SU-DHL-6 (cell line): ENCODE measurements at regions not wholly inside any gene's neighbourhood (a gene's known extent, or its start where the extent isn't known, plus 50 kb on each side); places are given as distances from the start of the nearest gene placed in this dataset.

Source experiments
- H2AFZ ChIP-seq: fragments of 200-600 bp; sonication (generic); 2 replicates; pipeline ENCODE4 v1.6.1; 2014; ENCODE audit warnings: low read depth, mild to moderate bottlenecking, moderate library complexity, mixed read lengths, antibody characterized with exemption, low read length; ENCODE audit not compliant: severe bottlenecking
- H3F3A ChIP-seq: fragments of 200-600 bp; shearing (Covaris generic); 2 replicates; pipeline ENCODE4 v1.6.0; 2016; ENCODE audit warnings: antibody characterized with exemption, mild to moderate bottlenecking; ENCODE audit not compliant: insufficient read depth
- H3K27ac ChIP-seq: fragments of 200-600 bp; sonication (generic); 2 replicates; pipeline ENCODE4 v1.5.1; 2016; ENCODE audit warnings: low read depth, mild to moderate bottlenecking, low read length, moderate library complexity, mixed read lengths
- H3K27me3 ChIP-seq: fragments of 200-600 bp; sonication (generic), shearing (Covaris generic); 2 replicates; pipeline ENCODE4 v1.6.0; 2014; ENCODE audit warnings: mild to moderate bottlenecking, low read length
- H3K36me3 ChIP-seq: fragments of 200-600 bp; sonication (generic); 2 replicates; pipeline ENCODE4 v1.6.1; 2014; ENCODE audit warnings: mild to moderate bottlenecking, low read length, mixed read lengths
- H3K4me2 ChIP-seq: fragments of 300-600, 200-600 bp; shearing (Covaris generic), sonication (generic); 2 replicates; pipeline ENCODE4 v1.6.0; 2014; ENCODE audit warnings: low read length, low read depth, mild to moderate bottlenecking; ENCODE audit not compliant: poor library complexity, severe bottlenecking
- H3K4me3 ChIP-seq: fragments of 200-600 bp; sonication (generic); 2 replicates; pipeline ENCODE4 v1.5.1; 2014; ENCODE audit warnings: antibody characterized with exemption, low read length, mild to moderate bottlenecking, mixed read lengths; ENCODE audit not compliant: insufficient read depth, poor library complexity, severe bottlenecking
- H3K79me2 ChIP-seq: fragments of 200-600 bp; sonication (generic); 2 replicates; pipeline ENCODE4 v1.6.1; 2014; ENCODE audit warnings: mild to moderate bottlenecking, low read length, moderate library complexity; ENCODE audit not compliant: insufficient read depth
- H3K9ac ChIP-seq: fragments of 200-600 bp; sonication (generic); 2 replicates; pipeline ENCODE4 v1.7.0; 2014; ENCODE audit warnings: mild to moderate bottlenecking, low read length
- H3K9me2 ChIP-seq: fragments of 200-600 bp; sonication (generic); replicated peaks from 2 replicates; pipeline ENCODE4 v1.6.1; 2014; ENCODE audit warnings: low read length; ENCODE audit not compliant: insufficient read depth
- H3K9me3 ChIP-seq: fragments of 200-600 bp; sonication (generic); 2 replicates; pipeline ENCODE4 v1.6.1; 2014; ENCODE audit warnings: low read length, mixed read lengths; ENCODE audit not compliant: insufficient read depth
- H4K20me1 ChIP-seq: fragments of 200-600 bp; sonication (generic); 2 replicates; pipeline ENCODE4 v1.6.1; 2014; ENCODE audit warnings: low read depth, mild to moderate bottlenecking, antibody characterized with exemption, low read length, moderate library complexity, mixed read lengths
- CTCF ChIP-seq: fragments of 200-600 bp; sonication (generic); IDR thresholded peaks from one replicate; pipeline ENCODE4 v1.5.1; 2017; ENCODE audit warnings: antibody characterized with exemption, mild to moderate bottlenecking, low read length, moderate library complexity; ENCODE audit not compliant: insufficient read depth, poor library complexity, severe bottlenecking
- EZH2phosphoT487 ChIP-seq: fragments of 200-600 bp; sonication (generic), shearing (Covaris generic); conservative IDR thresholded peaks from 2 replicates; pipeline ENCODE4 v1.6.1; 2018; ENCODE audit warnings: mild to moderate bottlenecking, antibody characterized with exemption, low read length, moderate library complexity, mixed read lengths

GRCh38 chr12:114779186-114779585, 95.2 kb upstream of the TBX3 start:
- no peak overlapping the region for H2AFZ ChIP-seq
- H3K27ac ChIP-seq, result no peak overlapping the region
- no peaks in the 10 kb centered on the region for H3K9me2 ChIP-seq
- no peaks in the 10 kb centered on the region for H3F3A ChIP-seq
- no peaks in the 10 kb centered on the region for H4K20me1 ChIP-seq
- TF ChIP-seq CTCF (no peak), EZH2phosphoT487 (no peak)
- no peak overlapping the region for H3K9ac ChIP-seq
- H3K4me2 ChIP-seq, result no peak overlapping the region
- no peaks in the 10 kb centered on the region for H3K27me3 ChIP-seq
- H3K4me3 ChIP-seq, result no peak overlapping the region
- no peaks in the 10 kb centered on the region for H3K9me3 ChIP-seq
- no peaks in the 10 kb centered on the region for H3K79me2 ChIP-seq
- H3K36me3 ChIP-seq, result no peaks in the 10 kb centered on the region

- Histone ChIP-seq H3F3A (no peaks in the 10 kb centered on the region), H3K4me2 (no peak overlapping the region), H3K27me3 (no peaks in the 10 kb centered on the region), H3K9me3 (no peaks in the 10 kb centered on the region), H3K4me3 (no peak overlapping the region), H3K36me3 (no peaks in the 10 kb centered on the region), H3K9me2 (no peaks in the 10 kb centered on the region), H4K20me1 (no peaks in the 10 kb centered on the region), H3K79me2 (no peaks in the 10 kb centered on the region), H2AFZ (no peak overlapping the region), H3K9ac (no peak overlapping the region), H3K27ac (no peak overlapping the region)
- TF ChIP-seq EZH2phosphoT487 (no peak), CTCF (no peak)
Measured at GRCh38 chr12:114776731-114777442, 92.9 kb upstream of the TBX3 start.

- no peaks in the 10 kb centered on the region for H3F3A ChIP-seq
- H3K9ac ChIP-seq, result no peak overlapping the region
- H3K4me2 ChIP-seq, result no peak overlapping the region
- no peaks in the 10 kb centered on the region for H3K79me2 ChIP-seq
- H3K36me3 ChIP-seq, result no peaks in the 10 kb centered on the region
- TF ChIP-seq CTCF (no peak), EZH2phosphoT487 (no peak)
- no peaks in the 10 kb centered on the region for H4K20me1 ChIP-seq
- H3K9me2 ChIP-seq, result no peaks in the 10 kb centered on the region
- H3K9me3 ChIP-seq, result no peaks in the 10 kb centered on the region
- no peaks in the 10 kb centered on the region for H3K27me3 ChIP-seq
- no peak overlapping the region for H3K27ac ChIP-seq
- no peak overlapping the region for H2AFZ ChIP-seq
- no peak overlapping the region for H3K4me3 ChIP-seq
Measured at GRCh38 chr12:114774699-114775098, 90.7 kb upstream of the TBX3 start.
